GM13977 (cell line): ENCODE measurements at regions not wholly inside any gene's neighbourhood (a gene's known extent, or its start where the extent isn't known, plus 50 kb on each side); places are given as distances from the start of the nearest gene placed in this dataset.

Experiments
- DNase-seq: peaks from one replicate; pipeline ENCODE4 v3.0.0; 2012; ENCODE audit warnings: low spot score
- in situ Hi-C: fragments of 300-500 bp; cut with MboI; formaldehyde crosslinking; loops from one replicate; pipeline ENCODE4 v1.12.0; 2022; ENCODE audit warnings: low sequenced_read_pairs, low pct_unique_long_range_greater_than_20kb, mixed read lengths, inconsistent platforms; ENCODE audit not compliant: unreplicated experiment
- TF ChIP-seq, protein P1 (sequence below): IDR thresholded peaks from 2 replicates; pipeline ENCODE4 v1.5.1; 2012; ENCODE audit warnings: mild to moderate bottlenecking, control low read depth; ENCODE audit not compliant: insufficient read depth; ENCODE audit errors: extremely low read depth, missing control alignments

- no peak for DNase-seq
- in situ Hi-C loops, result no loop called here
- TF ChIP-seq, protein P1, sequence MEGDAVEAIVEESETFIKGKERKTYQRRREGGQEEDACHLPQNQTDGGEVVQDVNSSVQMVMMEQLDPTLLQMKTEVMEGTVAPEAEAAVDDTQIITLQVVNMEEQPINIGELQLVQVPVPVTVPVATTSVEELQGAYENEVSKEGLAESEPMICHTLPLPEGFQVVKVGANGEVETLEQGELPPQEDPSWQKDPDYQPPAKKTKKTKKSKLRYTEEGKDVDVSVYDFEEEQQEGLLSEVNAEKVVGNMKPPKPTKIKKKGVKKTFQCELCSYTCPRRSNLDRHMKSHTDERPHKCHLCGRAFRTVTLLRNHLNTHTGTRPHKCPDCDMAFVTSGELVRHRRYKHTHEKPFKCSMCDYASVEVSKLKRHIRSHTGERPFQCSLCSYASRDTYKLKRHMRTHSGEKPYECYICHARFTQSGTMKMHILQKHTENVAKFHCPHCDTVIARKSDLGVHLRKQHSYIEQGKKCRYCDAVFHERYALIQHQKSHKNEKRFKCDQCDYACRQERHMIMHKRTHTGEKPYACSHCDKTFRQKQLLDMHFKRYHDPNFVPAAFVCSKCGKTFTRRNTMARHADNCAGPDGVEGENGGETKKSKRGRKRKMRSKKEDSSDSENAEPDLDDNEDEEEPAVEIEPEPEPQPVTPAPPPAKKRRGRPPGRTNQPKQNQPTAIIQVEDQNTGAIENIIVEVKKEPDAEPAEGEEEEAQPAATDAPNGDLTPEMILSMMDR, result no peak
These were observed 131.9 kb downstream of the FAM43A start for GRCh38 chr3:194817592-194817930.

- no peak for DNase-seq
- TF ChIP-seq, protein P1, result no peak
These were observed 132.3 kb downstream of the FAM43A start for GRCh38 chr3:194817936-194818335.

DNA sequence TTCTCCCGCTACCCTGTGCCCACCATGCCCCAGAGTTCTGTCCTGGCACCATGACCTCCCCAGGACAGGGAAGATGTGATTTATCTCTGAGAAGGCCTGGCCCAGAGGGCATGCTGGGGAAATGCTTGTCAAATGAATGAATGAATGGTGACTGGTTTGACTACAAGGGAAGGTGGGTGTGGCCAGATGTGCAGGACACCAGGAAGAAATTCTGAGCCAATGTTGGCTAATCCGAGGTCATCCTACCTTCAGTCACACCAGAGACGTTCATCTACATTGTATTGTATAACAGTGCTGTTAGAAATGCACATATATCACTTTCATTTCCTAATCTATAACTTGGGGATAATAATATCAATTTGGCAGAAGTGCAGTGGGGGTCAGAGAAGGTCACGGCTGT lies 138.4 kb downstream of the FAM43A start:
- no peak for DNase-seq
- in situ Hi-C loops, result no loop called here
- TF ChIP-seq, protein P1, result no peak

More at GRCh38 chr3:194817936-194818335, 132.3 kb downstream of the FAM43A start:
- in situ Hi-C loops, result no loop called here

- in situ Hi-C loops, result no loop called here
- TF ChIP-seq, protein P1, result no peak
- DNase-seq, result no peak
These were observed 139.0 kb downstream of the FAM43A start for GRCh38 chr3:194824701-194825111.

DNA sequence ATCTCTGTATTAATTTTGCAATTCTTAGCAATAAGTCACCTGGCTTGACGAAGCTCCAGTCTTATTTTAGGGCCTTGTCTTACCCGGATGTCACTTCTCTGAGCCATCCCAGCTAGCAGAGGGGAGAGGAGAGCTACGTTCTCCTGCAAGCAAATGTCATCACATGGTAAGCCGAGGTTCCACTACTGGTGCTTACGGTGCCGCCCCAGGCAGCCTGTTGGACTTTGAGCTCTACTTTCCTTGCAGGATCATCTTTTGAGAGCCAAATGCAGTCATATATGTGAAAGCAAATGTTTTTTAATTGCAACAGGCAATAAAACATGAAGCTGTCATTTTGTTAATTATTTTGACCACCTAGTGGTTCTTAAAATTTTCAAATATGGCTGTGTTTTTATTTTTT lies 140.9 kb downstream of the FAM43A start:
- TF ChIP-seq, protein P1, result no peak
- no peak for DNase-seq
- in situ Hi-C loops, result no loop called here

GRCh38 chr3:194827486-194827885 lies 141.8 kb downstream of the FAM43A start:
- in situ Hi-C loops, result no loop called here
- TF ChIP-seq, protein P1, result no peak
- DNase-seq, result no peak

GRCh38 chr3:194828116-194828515 lies 142.4 kb downstream of the FAM43A start:
- TF ChIP-seq, protein P1, result no peak
- no peak for DNase-seq
- in situ Hi-C loops, result no loop called here
